ENCODE measurements at regions not wholly inside any gene's neighbourhood (a gene's known extent, or its start where the extent isn't known, plus 50 kb on each side); places are given as distances from the start of the nearest gene placed in this dataset.

GRCh38 chr18:41666231-41666630 lies 288.8 kb upstream of the PIK3C3 start:
- FAIRE-seq, result no peak
- Histone ChIP-seq H3K27me3 (replicated peaks in 1 of 2; ENCODE audit: control insufficient read depth in 2 of 2, insufficient read depth in 2 of 2, low read length in 1 of 2) (no peaks in the 10 kb centered on the region; a peak in 1 of 4 replicates), H3K4me3 (no peak overlapping the region), H3K9ac (ENCODE audit: control insufficient read depth, insufficient read depth, low read length) (no peak overlapping the region), H3K79me2 (ENCODE audit: control insufficient read depth, insufficient read depth, low read length) (no peaks in the 10 kb centered on the region), H3K4me1 (ENCODE audit: control insufficient read depth, insufficient read depth, low read length) (no peaks in the 10 kb centered on the region), H3K27ac (ENCODE audit: control insufficient read depth, insufficient read depth) (no peak overlapping the region), H2AFZ (ENCODE audit: control insufficient read depth, low read depth, low read length) (no peak overlapping the region), H3K4me2 (ENCODE audit: control insufficient read depth, insufficient read depth) (no peak overlapping the region), H3K36me3 (ENCODE audit: control insufficient read depth in 2 of 2, insufficient read depth in 2 of 2, low read length in 1 of 2) (no peaks in the 10 kb centered on the region), H4K20me1 (ENCODE audit: control insufficient read depth, insufficient read depth) (no peaks in the 10 kb centered on the region), H3K9me3 (replicated peaks; ENCODE audit: control insufficient read depth, insufficient read depth, low read length) (no peaks in the 10 kb centered on the region)
- DNase-seq (ENCODE audit: low read depth, low spot score), result no peak
- in situ Hi-C loops (cut with MboI), result no loop called here
- ChIA-PET SMC1A (ENCODE audit: uncharacterized antibody, unreplicated experiment) (no interaction called here), POLR2A (no interaction called here), CTCF (no interaction called here), RAD21 (ENCODE audit: unreplicated experiment) (no interaction called here)
- no peak for ATAC-seq
- intact Hi-C loops (cut with micrococcal nuclease; ENCODE audit: unreplicated experiment), result no loop called here
- no TSS peak for BruUV-seq (replicated peaks)
- TF ChIP-seq FOXK2 (IDR thresholded peaks at IDR 0.05), result no peak
- no peak for TF ChIP-seq JUNB (IDR thresholded peaks at IDR 0.05)
- TF ChIP-seq YBX1 (IDR thresholded peaks at IDR 0.05), result no peak
- no peak for TF ChIP-seq ZBTB11 (CRISPR knock-in tag; IDR thresholded peaks at IDR 0.05)
- no peak for TF ChIP-seq TAF1 (IDR thresholded peaks at IDR 0.05; ENCODE audit: borderline replicate concordance, low read depth, low read length)
- TF ChIP-seq SMAD5 (IDR thresholded peaks at IDR 0.05; ENCODE audit: low read depth), result no peak
- no peak for TF ChIP-seq CHD2 (IDR thresholded peaks at IDR 0.05; ENCODE audit: borderline replicate concordance, low read depth, low read length)
- TF ChIP-seq ZNF217 (IDR thresholded peaks at IDR 0.05), result no peak
- TF ChIP-seq TARDBP (IDR thresholded peaks at IDR 0.05; ENCODE audit: borderline replicate concordance), result no peak
- no peak for TF ChIP-seq YY1 (IDR thresholded peaks at IDR 0.05; ENCODE audit: low read depth, low read length)
- TF ChIP-seq USF2 (IDR thresholded peaks at IDR 0.05; ENCODE audit: borderline replicate concordance, low read depth, low read length), result no peak
- TF ChIP-seq REST (IDR thresholded peaks at IDR 0.05; ENCODE audit: low read depth, low read length), result no peak
- TF ChIP-seq RELA (IDR thresholded peaks at IDR 0.05; ENCODE audit: borderline replicate concordance, partially characterized antibody), result no peak
- no peak for TF ChIP-seq SIX5 (IDR thresholded peaks at IDR 0.05; ENCODE audit: low read depth, low read length, severe bottlenecking)

Data from GM12878 (cell line).